Loucy (cell line): ENCODE measurements at regions not wholly inside any gene's neighbourhood (a gene's known extent, or its start where the extent isn't known, plus 50 kb on each side); places are given as distances from the start of the nearest gene placed in this dataset.
A peak's percentile ranks its signal among the peaks of the same experiment; 100 is the strongest.

Experiments used
- H2AFZ ChIP-seq: fragments of 200-600 bp; sonication (generic); 2 replicates; pipeline ENCODE4 v1.6.0; 2016; ENCODE audit warnings: antibody characterized with exemption, mild to moderate bottlenecking, low read length, moderate library complexity
- H3F3A ChIP-seq: fragments of 200-600 bp; 2 replicates; pipeline ENCODE4 v1.6.0; 2016; ENCODE audit warnings: antibody characterized with exemption, low read depth, mild to moderate bottlenecking
- H3K27me3 ChIP-seq: fragments of 200-600 bp; sonication (generic); 2 replicates; pipeline ENCODE4 v1.6.1; 2014; ENCODE audit warnings: low read length, mild to moderate bottlenecking; ENCODE audit not compliant: insufficient read depth, poor library complexity, severe bottlenecking
- H3K36me3 ChIP-seq: fragments of 200-600 bp; sonication (generic); 2 replicates; pipeline ENCODE4 v1.6.1; 2016; ENCODE audit warnings: low read length; ENCODE audit not compliant: insufficient read depth
- H3K4me1 ChIP-seq: fragments of 200-600 bp; sonication (generic); 2 replicates; pipeline ENCODE4 v1.5.1; 2014; ENCODE audit warnings: low read length, mild to moderate bottlenecking; ENCODE audit not compliant: insufficient read depth, poor library complexity, severe bottlenecking
- H3K4me2 ChIP-seq: fragments of 200-600 bp; sonication (generic); 2 replicates; pipeline ENCODE4 v1.6.0; 2014; ENCODE audit warnings: antibody characterized with exemption, low read length, low read depth, mild to moderate bottlenecking; ENCODE audit not compliant: poor library complexity, severe bottlenecking
- H3K4me3 ChIP-seq: fragments of 200-600 bp; sonication (generic); 2 replicates; pipeline ENCODE4 v1.5.1; 2014; ENCODE audit warnings: low read length, mild to moderate bottlenecking, mixed read lengths; ENCODE audit not compliant: poor library complexity, severe bottlenecking
- H3K79me2 ChIP-seq: fragments of 200-600 bp; sonication (generic); 2 replicates; pipeline ENCODE4 v1.6.1; 2014; ENCODE audit warnings: low read length; ENCODE audit not compliant: insufficient read depth
- H3K9ac ChIP-seq: fragments of 200-600 bp; sonication (generic); 2 replicates; pipeline ENCODE4 v1.6.0; 2014; ENCODE audit warnings: mild to moderate bottlenecking, low read depth, low read length, moderate library complexity; ENCODE audit not compliant: poor library complexity, severe bottlenecking
- H3K9me2 ChIP-seq: fragments of 200-600 bp; sonication (generic); replicated peaks from 2 replicates; pipeline ENCODE4 v1.6.1; 2016; ENCODE audit warnings: low read depth, low read length, mixed read lengths
- H3K9me3 ChIP-seq: fragments of 200-600 bp; sonication (generic); 2 replicates; pipeline ENCODE4 v1.6.1; 2014; ENCODE audit warnings: mild to moderate bottlenecking, antibody characterized with exemption, low read length, low read depth; ENCODE audit not compliant: insufficient read depth
- H4K20me1 ChIP-seq: fragments of 200-600 bp; sonication (generic); 2 replicates; pipeline ENCODE4 v1.6.0; 2014; ENCODE audit warnings: antibody characterized with exemption, low read length, mild to moderate bottlenecking; ENCODE audit not compliant: insufficient read depth, poor library complexity, severe bottlenecking
- CTCF ChIP-seq: fragments of 200-600 bp; sonication (generic); conservative IDR thresholded peaks from 2 replicates; pipeline ENCODE4 v1.5.1; 2014; ENCODE audit warnings: mild to moderate bottlenecking, antibody characterized with exemption, low read length
- EZH2phosphoT487 ChIP-seq: fragments of 200-600 bp; IDR thresholded peaks from 2 replicates; pipeline ENCODE4 v1.6.1; 2018; ENCODE audit warnings: antibody characterized with exemption, mild to moderate bottlenecking, moderate library complexity, borderline replicate concordance

GRCh38 chr18:1455605-1456004 lies 550.9 kb downstream of the ADCYAP1 start:
- H3K36me3 ChIP-seq, result no peaks in the 10 kb centered on the region
- H3K27me3 ChIP-seq, result no peaks in the 10 kb centered on the region
- no peaks in the 10 kb centered on the region for H3F3A ChIP-seq
- H3K9ac ChIP-seq, result no peak overlapping the region
- H3K9me2 ChIP-seq, result no peaks in the 10 kb centered on the region
- H3K79me2 ChIP-seq, result no peaks in the 10 kb centered on the region
- H3K4me3 ChIP-seq, result no peak overlapping the region
- H2AFZ ChIP-seq, result no peak overlapping the region
- H4K20me1 ChIP-seq, result no peaks in the 10 kb centered on the region
- TF ChIP-seq EZH2phosphoT487 (no peak), CTCF (no peak)
- H3K4me1 ChIP-seq, result no peaks in the 10 kb centered on the region
- peaks cover 9% of the 10 kb centered on the region; the same call in 1 of the 2 replicates for H3K9me3 ChIP-seq
- H3K4me2 ChIP-seq, result no peak overlapping the region

- no peaks in the 10 kb centered on the region for H3K27me3 ChIP-seq
- no peaks in the 10 kb centered on the region; the same call in 1 of the 2 replicates for H3K9me3 ChIP-seq
- H3K4me1 ChIP-seq, result no peaks in the 10 kb centered on the region
- H3K36me3 ChIP-seq, result no peaks in the 10 kb centered on the region
- no peaks in the 10 kb centered on the region for H3K79me2 ChIP-seq
- H3K4me2 ChIP-seq, result no peak overlapping the region
- no peaks in the 10 kb centered on the region for H3K9me2 ChIP-seq
- no peaks in the 10 kb centered on the region for H4K20me1 ChIP-seq
- H3K9ac ChIP-seq, result no peak overlapping the region
- H2AFZ ChIP-seq, result no peak overlapping the region
- TF ChIP-seq EZH2phosphoT487, result no peak
- no peak for TF ChIP-seq CTCF
- H3F3A ChIP-seq, result no peaks in the 10 kb centered on the region
- H3K4me3 ChIP-seq, result no peak overlapping the region
These were observed 553.9 kb downstream of the ADCYAP1 start for GRCh38 chr18:1458547-1458946.

- peak overlapping the region; percentile 31 for H3K4me2 ChIP-seq
- no peaks in the 10 kb centered on the region for H3K36me3 ChIP-seq
- H3K27me3 ChIP-seq, result no peaks in the 10 kb centered on the region
- H3K9me3 ChIP-seq, result no peaks in the 10 kb centered on the region
- no peak overlapping the region for H3K4me3 ChIP-seq
- H3K9me2 ChIP-seq, result no peaks in the 10 kb centered on the region
- H3K79me2 ChIP-seq, result no peaks in the 10 kb centered on the region
- TF ChIP-seq EZH2phosphoT487, result no peak
- TF ChIP-seq CTCF, result no peak
- no peak overlapping the region for H3K9ac ChIP-seq
- no peaks in the 10 kb centered on the region for H3F3A ChIP-seq
- no peaks in the 10 kb centered on the region for H4K20me1 ChIP-seq
- 0 out of 2 replicates have a peak overlapping the region, but pooled peaks have one; percentile 2 for H2AFZ ChIP-seq
- H3K4me1 ChIP-seq, result peaks cover 9% of the 10 kb centered on the region
These were observed 559.3 kb downstream of the ADCYAP1 start for GRCh38 chr18:1463981-1464380.
